Ishikawa (cell line): ENCODE measurements at regions not wholly inside any gene's neighbourhood (a gene's known extent, or its start where the extent isn't known, plus 50 kb on each side); places are given as distances from the start of the nearest gene placed in this dataset.

Experiments used
- CEBPB ChIP-seq: IDR thresholded peaks from 2 replicates; pipeline ENCODE4 v1.6.1; 2012
- EGR1 ChIP-seq: IDR thresholded peaks from 2 replicates; pipeline ENCODE4 v1.6.1; 2012
- EP300 ChIP-seq: IDR thresholded peaks from 2 replicates; pipeline ENCODE4 v1.6.1; 2012; ENCODE audit warnings: borderline replicate concordance
- FOXM1 ChIP-seq: IDR thresholded peaks from 2 replicates; pipeline ENCODE4 v1.6.1; 2012; ENCODE audit warnings: low read depth, borderline replicate concordance
- MAX ChIP-seq: IDR thresholded peaks from 2 replicates; pipeline ENCODE4 v1.6.1; 2012
- RAD21 ChIP-seq: IDR thresholded peaks from 2 replicates; pipeline ENCODE4 v1.6.1; 2012; ENCODE audit warnings: low read depth
- REST ChIP-seq: IDR thresholded peaks from 2 replicates; pipeline ENCODE4 v1.6.1; 2012; ENCODE audit warnings: low read depth, mild to moderate bottlenecking
- TAF1 ChIP-seq: IDR thresholded peaks from 2 replicates; pipeline ENCODE4 v1.6.1; 2012; ENCODE audit warnings: low read depth, mild to moderate bottlenecking
- TCF12 ChIP-seq: IDR thresholded peaks from 2 replicates; pipeline ENCODE4 v1.6.1; 2012; ENCODE audit warnings: low read depth

GRCh38 chr12:78787576-78787975, 77.0 kb upstream of the SYT1 start:
- TF ChIP-seq MAX (no peak), TAF1 (no peak), RAD21 (no peak), EGR1 (no peak), TCF12 (no peak), REST (no peak), FOXM1 (no peak), CEBPB (no peak), EP300 (no peak)
